ENCODE measurements at regions not wholly inside any gene's neighbourhood (a gene's known extent, or its start where the extent isn't known, plus 50 kb on each side); places are given as distances from the start of the nearest gene placed in this dataset.

GRCh38 chr2:195493416-195493815 lies 163.6 kb upstream of the SLC39A10 start:
- TF ChIP-seq CTCF (IDR thresholded peaks at IDR 0.05; ENCODE audit: insufficient read depth, low read length, missing control alignments), result no peak
- ChIA-PET POLR2A (no interaction called here), CTCF (interaction anchor here (0.7 to 1.6 kb wide), 2 partner anchors 9 to 28 kb away, joined by 3 read pairs; no protein-coding TSS in a partner anchor)
- no peak overlapping the region for H3K4me3 ChIP-seq (ENCODE audit: low read depth, low read length)
- no peak for DNase-seq (ENCODE audit: low read depth, low spot score)

GRCh38 chr2:195490319-195490718 lies 166.7 kb upstream of the SLC39A10 start:
- ChIA-PET CTCF (no interaction called here), POLR2A (no interaction called here)
- no peak overlapping the region for H3K4me3 ChIP-seq (ENCODE audit: low read depth, low read length)
- no peak for DNase-seq (ENCODE audit: low read depth, low spot score)
- no peak for TF ChIP-seq CTCF (IDR thresholded peaks at IDR 0.05; ENCODE audit: insufficient read depth, low read length, missing control alignments)

GRCh38 chr2:195489101-195489500 lies 167.9 kb upstream of the SLC39A10 start:
- H3K4me3 ChIP-seq (ENCODE audit: low read depth, low read length), result no peak overlapping the region
- TF ChIP-seq CTCF (IDR thresholded peaks at IDR 0.05; ENCODE audit: insufficient read depth, low read length, missing control alignments), result no peak
- CTCF ChIA-PET, result interaction anchor here (0.8 to 1.5 kb wide), 5 partner anchors 9 to 174 kb away, joined by 3 to 5 read pairs (median 3); no protein-coding TSS in a partner anchor
- POLR2A ChIA-PET, result interaction anchor here (0.7 kb wide), 1 partner anchor 119 kb away, joined by 3 read pairs; no protein-coding TSS in a partner anchor
- no peak for DNase-seq (ENCODE audit: low read depth, low spot score)

GRCh38 chr2:195488567-195488966 lies 168.5 kb upstream of the SLC39A10 start:
- ChIA-PET POLR2A (no interaction called here), CTCF (interaction anchor here (0.8 to 1.5 kb wide), 4 partner anchors 9 to 174 kb away, joined by 3 to 5 read pairs (median 4); no protein-coding TSS in a partner anchor)
- no peak for TF ChIP-seq CTCF (IDR thresholded peaks at IDR 0.05; ENCODE audit: insufficient read depth, low read length, missing control alignments)
- no peak overlapping the region for H3K4me3 ChIP-seq (ENCODE audit: low read depth, low read length)
- DNase-seq (ENCODE audit: low read depth, low spot score), result no peak

- ChIA-PET CTCF (interaction anchor here (1.5 kb wide), 1 partner anchor 173 kb away, joined by 4 read pairs; no protein-coding TSS in a partner anchor), POLR2A (no interaction called here)
- H3K4me3 ChIP-seq (ENCODE audit: low read depth, low read length), result no peak overlapping the region
- TF ChIP-seq CTCF (IDR thresholded peaks at IDR 0.05; ENCODE audit: insufficient read depth, low read length, missing control alignments), result no peak
- DNase-seq (ENCODE audit: low read depth, low spot score), result no peak
These were observed 169.9 kb upstream of the SLC39A10 start for GRCh38 chr2:195486987-195487644.

GRCh38 chr2:195486520-195486919 lies 170.5 kb upstream of the SLC39A10 start:
- no peak overlapping the region for H3K4me3 ChIP-seq (ENCODE audit: low read depth, low read length)
- CTCF ChIA-PET, result interaction anchor here (1.5 kb wide), 1 partner anchor 173 kb away, joined by 4 read pairs; no protein-coding TSS in a partner anchor
- TF ChIP-seq CTCF (IDR thresholded peaks at IDR 0.05; ENCODE audit: insufficient read depth, low read length, missing control alignments), result no peak
- POLR2A ChIA-PET, result no interaction called here
- DNase-seq (ENCODE audit: low read depth, low spot score), result no peak

Measured in AG04449 (cell line).